RWPE1 (cell line): ENCODE measurements at regions not wholly inside any gene's neighbourhood (a gene's known extent, or its start where the extent isn't known, plus 50 kb on each side); places are given as distances from the start of the nearest gene placed in this dataset.

ENCODE experiments used
- CTCF ChIA-PET: fragments of 350-600 bp; sonication (Branson Sonifier 250); formaldehyde crosslinking; extraction: SDS; loops from one replicate; lab custom pipeline; 2021; lab: Yijun Ruan, JAX
- POLR2A ChIA-PET: fragments of 400-600 bp; formaldehyde crosslinking; extraction: SDS; loops from one replicate; lab custom pipeline; 2020; ENCODE audit warnings: antibody characterized with exemption; ENCODE audit not compliant: low non-redundant PET; lab: Yijun Ruan, JAX
- DNase-seq: peaks from one replicate; pipeline ENCODE4 v3.0.0; 2012; ENCODE audit warnings: low spot score
- H3K27ac ChIP-seq: fragments of 450-650 bp; 2 replicates; pipeline ENCODE4 v1.5.1; 2017
- TF ChIP-seq, protein P1 (sequence below): fragments of 450-650 bp; conservative IDR thresholded peaks from 2 replicates; pipeline ENCODE4 v1.5.1; 2017; ENCODE audit warnings: low read depth, mild to moderate bottlenecking

DNA sequence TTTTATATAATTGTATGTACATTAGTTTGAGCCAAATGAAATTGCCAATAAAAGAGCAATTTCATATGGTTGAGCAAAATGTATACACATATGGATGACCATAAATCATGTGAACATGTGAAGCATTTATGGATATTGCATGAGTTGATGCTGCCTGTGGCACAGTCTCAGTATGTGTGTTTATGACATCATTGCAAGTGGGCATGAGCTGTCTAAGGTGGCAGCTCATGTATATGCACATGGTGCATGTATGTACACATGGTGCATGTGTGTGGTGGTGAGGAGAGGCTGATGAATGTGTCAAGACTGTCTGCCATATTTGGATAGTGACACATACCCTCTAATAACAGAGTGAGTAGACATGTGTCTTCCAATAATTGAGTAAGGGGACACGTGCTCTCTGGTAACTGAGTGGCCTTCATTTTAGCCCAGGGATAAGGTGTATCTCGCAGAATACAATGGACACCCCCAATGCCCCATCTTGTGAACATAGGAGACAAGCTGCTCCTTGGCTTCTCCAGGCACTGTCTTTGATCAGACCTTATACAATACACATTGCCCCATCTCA is 208.8 kb downstream of the DHX35 start:
- no peak for DNase-seq
- TF ChIP-seq, protein P1, sequence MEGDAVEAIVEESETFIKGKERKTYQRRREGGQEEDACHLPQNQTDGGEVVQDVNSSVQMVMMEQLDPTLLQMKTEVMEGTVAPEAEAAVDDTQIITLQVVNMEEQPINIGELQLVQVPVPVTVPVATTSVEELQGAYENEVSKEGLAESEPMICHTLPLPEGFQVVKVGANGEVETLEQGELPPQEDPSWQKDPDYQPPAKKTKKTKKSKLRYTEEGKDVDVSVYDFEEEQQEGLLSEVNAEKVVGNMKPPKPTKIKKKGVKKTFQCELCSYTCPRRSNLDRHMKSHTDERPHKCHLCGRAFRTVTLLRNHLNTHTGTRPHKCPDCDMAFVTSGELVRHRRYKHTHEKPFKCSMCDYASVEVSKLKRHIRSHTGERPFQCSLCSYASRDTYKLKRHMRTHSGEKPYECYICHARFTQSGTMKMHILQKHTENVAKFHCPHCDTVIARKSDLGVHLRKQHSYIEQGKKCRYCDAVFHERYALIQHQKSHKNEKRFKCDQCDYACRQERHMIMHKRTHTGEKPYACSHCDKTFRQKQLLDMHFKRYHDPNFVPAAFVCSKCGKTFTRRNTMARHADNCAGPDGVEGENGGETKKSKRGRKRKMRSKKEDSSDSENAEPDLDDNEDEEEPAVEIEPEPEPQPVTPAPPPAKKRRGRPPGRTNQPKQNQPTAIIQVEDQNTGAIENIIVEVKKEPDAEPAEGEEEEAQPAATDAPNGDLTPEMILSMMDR, result no peak
- H3K27ac ChIP-seq, result no peak overlapping the region
- ChIA-PET POLR2A (no interaction called here), CTCF (interaction anchor here (1.2 kb wide), 1 partner anchor 122 kb away, joined by 3 read pairs; no protein-coding TSS in a partner anchor)

DNA sequence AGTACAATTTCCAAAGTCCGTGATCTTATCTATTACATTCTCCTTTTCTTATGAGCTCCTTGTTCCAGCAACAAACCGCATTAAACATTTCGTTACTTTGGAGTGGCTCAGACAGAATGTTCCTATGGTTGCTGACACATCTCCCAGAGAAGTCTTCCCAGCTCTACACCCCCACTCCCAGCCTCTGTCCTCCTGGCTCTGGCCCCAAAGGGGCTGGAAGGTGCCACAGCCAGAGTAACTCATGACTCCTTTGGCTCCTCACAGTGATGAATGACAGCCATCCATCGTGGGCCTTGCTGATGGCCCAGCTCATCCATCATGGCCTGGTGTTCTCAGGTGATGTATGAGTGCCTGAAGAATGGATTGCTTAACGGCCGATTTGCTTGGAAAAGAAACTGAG is 203.0 kb downstream of the DHX35 start:
- ChIA-PET CTCF (no interaction called here), POLR2A (no interaction called here)
- H3K27ac ChIP-seq, result no peak overlapping the region
- no peak for DNase-seq
- TF ChIP-seq, protein P1, result no peak

DNA sequence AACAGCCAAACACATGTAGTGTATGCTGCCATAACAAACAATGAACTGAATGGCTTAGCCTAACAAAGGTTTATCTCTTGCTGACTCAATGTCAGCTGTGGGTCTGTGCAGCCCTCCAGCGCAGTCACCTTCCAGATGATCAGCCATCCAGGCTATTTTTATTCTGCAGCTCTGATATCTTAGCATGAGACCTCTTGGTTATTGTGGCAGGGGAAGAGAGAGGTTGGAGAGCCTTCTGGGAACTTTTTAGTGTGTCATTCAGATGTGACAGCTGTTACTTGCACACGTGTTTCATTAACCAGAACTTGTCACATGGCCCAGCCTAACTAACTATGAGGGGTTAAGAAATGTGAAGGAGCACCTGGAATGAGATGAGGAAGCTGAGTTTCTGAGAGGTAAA is 202.5 kb downstream of the DHX35 start:
- ChIA-PET CTCF (no interaction called here), POLR2A (no interaction called here)
- DNase-seq, result no peak
- no peak overlapping the region for H3K27ac ChIP-seq
- TF ChIP-seq, protein P1, result no peak

DNA sequence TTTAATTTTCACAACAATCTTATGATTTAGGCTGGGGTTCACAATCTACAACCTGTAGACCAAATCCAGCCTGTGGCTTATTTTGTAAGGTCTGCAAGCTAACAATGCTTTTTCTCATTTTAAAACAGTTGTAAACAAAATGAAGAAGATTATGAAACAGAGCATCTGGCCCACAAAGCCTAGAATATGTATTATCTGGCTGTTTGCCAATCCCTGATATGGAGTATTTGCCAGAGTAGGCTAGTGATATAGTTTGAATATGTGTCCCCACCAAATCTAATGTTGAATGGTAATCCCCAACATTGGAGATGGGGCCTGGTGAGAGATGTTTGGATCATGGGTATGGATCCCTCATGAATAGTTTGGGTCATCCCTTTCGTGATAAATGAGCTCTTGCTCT is 201.8 kb downstream of the DHX35 start:
- TF ChIP-seq, protein P1, result no peak
- ChIA-PET CTCF (no interaction called here), POLR2A (no interaction called here)
- no peak for DNase-seq
- H3K27ac ChIP-seq, result no peak overlapping the region

DNA sequence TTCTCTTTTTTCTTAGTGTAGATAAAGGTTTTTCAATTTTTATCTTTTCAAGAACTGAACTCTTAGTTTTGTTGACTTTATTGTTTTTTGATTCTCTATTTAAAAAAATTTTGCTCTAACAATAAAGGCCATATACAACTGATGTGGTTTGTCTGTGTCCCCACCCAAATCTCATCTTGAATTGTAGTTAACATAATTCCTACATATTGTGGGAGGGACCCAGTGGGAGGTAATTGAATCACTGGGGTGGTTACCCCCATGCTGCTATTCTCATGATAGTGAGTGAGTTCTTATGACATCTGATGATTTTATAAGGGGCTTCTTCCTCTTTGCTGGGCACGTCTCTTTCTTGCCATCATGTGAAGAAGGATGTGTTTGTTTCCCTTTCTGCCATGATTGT is 199.8 kb downstream of the DHX35 start:
- DNase-seq, result no peak
- TF ChIP-seq, protein P1, result no peak
- ChIA-PET CTCF (no interaction called here), POLR2A (no interaction called here)
- H3K27ac ChIP-seq, result no peak overlapping the region

DNA sequence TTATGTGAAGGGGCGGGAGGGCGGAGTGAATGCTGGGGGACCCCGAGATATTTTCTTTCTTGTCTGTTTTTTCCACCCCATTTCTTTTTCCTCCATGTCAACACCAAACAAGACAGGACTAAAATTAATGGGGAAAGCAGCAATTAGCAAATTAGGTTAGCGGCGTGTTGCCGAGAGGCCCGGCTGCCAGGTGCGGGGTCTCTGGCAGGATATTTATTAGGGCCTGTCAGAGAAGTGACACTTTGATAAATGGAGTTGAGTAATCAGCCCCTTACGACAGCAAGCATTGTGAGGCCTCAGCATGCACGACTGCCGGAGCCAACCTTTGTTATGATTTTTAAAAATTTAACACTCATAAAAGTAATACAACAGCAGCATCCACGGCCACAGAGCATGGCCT is 193.8 kb downstream of the DHX35 start:
- no peak overlapping the region for H3K27ac ChIP-seq
- ChIA-PET POLR2A (no interaction called here), CTCF (no interaction called here)
- no peak for DNase-seq
- TF ChIP-seq, protein P1, result no peak
